K562 (cell line): ENCODE measurements at regions not wholly inside any gene's neighbourhood (a gene's known extent, or its start where the extent isn't known, plus 50 kb on each side); places are given as distances from the start of the nearest gene placed in this dataset.

Experiments
- CREBBP ChIP-seq: IDR thresholded peaks from one replicate; pipeline ENCODE4 v1.6.1; 2012; ENCODE audit warnings: low read depth, mild to moderate bottlenecking, control low read depth, inconsistent platforms, low read length
- ELK3 ChIP-seq: fragments of 450-650 bp; formaldehyde crosslinking; IDR thresholded peaks from 2 replicates; pipeline ENCODE4 v1.4.0; 2020; ENCODE audit warnings: mild to moderate bottlenecking
- HMBOX1 ChIP-seq: sonication (generic); IDR thresholded peaks from 2 replicates; pipeline ENCODE4 v1.6.1; 2016
- MAFG ChIP-seq: fragments of 450-650 bp; conservative IDR thresholded peaks from 2 replicates; pipeline ENCODE4 v1.6.1; 2016; ENCODE audit warnings: missing genetic modification characterization, missing compliant biosample characterization
- SNIP1 ChIP-seq: fragments of 450-650 bp; IDR thresholded peaks from 2 replicates; pipeline ENCODE4 v1.7.1; 2017; ENCODE audit warnings: low read depth, mild to moderate bottlenecking
- SPI1 ChIP-seq: IDR thresholded peaks from 2 replicates; pipeline ENCODE4 v1.6.1; 2011; ENCODE audit warnings: low read depth, low read length, control low read depth, borderline replicate concordance
- YBX1 ChIP-seq: fragments of 450-650 bp; IDR thresholded peaks from 2 replicates; pipeline ENCODE4 v1.7.1; 2016; ENCODE audit warnings: mild to moderate bottlenecking
- ZFPM2 ChIP-seq: fragments of 250-450 bp; sonication (Bioruptor Pico); IDR thresholded peaks from 2 replicates; pipeline ENCODE4 v1.5.1; 2022; ENCODE audit warnings: mild to moderate bottlenecking
- ZNF224 ChIP-seq: sonication (generic); formaldehyde crosslinking; IDR thresholded peaks from 2 replicates; pipeline ENCODE4 v1.8.0; 2022; ENCODE audit warnings: mild to moderate bottlenecking, missing genetic modification reagents
- ZNF644 ChIP-seq: fragments of 200-800 bp; sonication (Bioruptor generic); IDR thresholded peaks from 2 replicates; pipeline ENCODE4 v1.6.1; 2016; ENCODE audit warnings: low read depth, missing genetic modification characterization, missing compliant biosample characterization
- TF ChIP-seq, protein P1 (sequence below): fragments of 450-650 bp; IDR thresholded peaks from 2 replicates; pipeline ENCODE4 v1.6.1; 2016; ENCODE audit warnings: low read depth, mild to moderate bottlenecking, moderate library complexity
- TF ChIP-seq, protein P2 (sequence below): fragments of 250-450 bp; sonication (Bioruptor Pico); IDR thresholded peaks from 2 replicates; pipeline ENCODE4 v1.5.0; 2021
- TF ChIP-seq, protein P3 (sequence below): fragments of 450-650 bp; formaldehyde crosslinking; IDR thresholded peaks from 2 replicates; pipeline ENCODE4 v1.4.0; 2022; ENCODE audit warnings: mild to moderate bottlenecking, moderate library complexity

GRCh38 chr4:137655302-137655701 is 123.0 kb upstream of the PCDH18 start (continued):
- TF ChIP-seq ELK3 (CRISPR knock-in tag) (no peak), MAFG (no peak), ZNF224 (no peak), ZFPM2 (no peak), YBX1 (no peak), SNIP1 (no peak), SPI1 (no peak), CREBBP (no peak), HMBOX1 (no peak), ZNF644 (tag) (no peak)
- TF ChIP-seq, protein P1, sequence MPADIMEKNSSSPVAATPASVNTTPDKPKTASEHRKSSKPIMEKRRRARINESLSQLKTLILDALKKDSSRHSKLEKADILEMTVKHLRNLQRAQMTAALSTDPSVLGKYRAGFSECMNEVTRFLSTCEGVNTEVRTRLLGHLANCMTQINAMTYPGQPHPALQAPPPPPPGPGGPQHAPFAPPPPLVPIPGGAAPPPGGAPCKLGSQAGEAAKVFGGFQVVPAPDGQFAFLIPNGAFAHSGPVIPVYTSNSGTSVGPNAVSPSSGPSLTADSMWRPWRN, result no peak
- TF ChIP-seq, protein P2, sequence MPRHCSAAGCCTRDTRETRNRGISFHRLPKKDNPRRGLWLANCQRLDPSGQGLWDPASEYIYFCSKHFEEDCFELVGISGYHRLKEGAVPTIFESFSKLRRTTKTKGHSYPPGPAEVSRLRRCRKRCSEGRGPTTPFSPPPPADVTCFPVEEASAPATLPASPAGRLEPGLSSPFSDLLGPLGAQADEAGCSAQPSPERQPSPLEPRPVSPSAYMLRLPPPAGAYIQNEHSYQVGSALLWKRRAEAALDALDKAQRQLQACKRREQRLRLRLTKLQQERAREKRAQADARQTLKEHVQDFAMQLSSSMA, result no peak
- TF ChIP-seq, protein P3, sequence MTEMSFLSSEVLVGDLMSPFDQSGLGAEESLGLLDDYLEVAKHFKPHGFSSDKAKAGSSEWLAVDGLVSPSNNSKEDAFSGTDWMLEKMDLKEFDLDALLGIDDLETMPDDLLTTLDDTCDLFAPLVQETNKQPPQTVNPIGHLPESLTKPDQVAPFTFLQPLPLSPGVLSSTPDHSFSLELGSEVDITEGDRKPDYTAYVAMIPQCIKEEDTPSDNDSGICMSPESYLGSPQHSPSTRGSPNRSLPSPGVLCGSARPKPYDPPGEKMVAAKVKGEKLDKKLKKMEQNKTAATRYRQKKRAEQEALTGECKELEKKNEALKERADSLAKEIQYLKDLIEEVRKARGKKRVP, result no peak
